H9 (cell line): ENCODE measurements at regions not wholly inside any gene's neighbourhood (a gene's known extent, or its start where the extent isn't known, plus 50 kb on each side); places are given as distances from the start of the nearest gene placed in this dataset.

Experiments used
- DNase-seq: peaks from one replicate; pipeline ENCODE4 v3.0.0-alpha.2; 2017
- H2AFZ ChIP-seq: one replicate; pipeline ENCODE4 v1.6.1; 2013; ENCODE audit warnings: mild to moderate bottlenecking, low read length, control low read depth, moderate library complexity
- H2AK5ac ChIP-seq: 2 replicates; pipeline ENCODE4 v1.6.1; 2013; ENCODE audit warnings: low read length, control low read depth, mixed read lengths; ENCODE audit not compliant: insufficient read length
- H2BK120ac ChIP-seq: one replicate; pipeline ENCODE4 v1.6.1; 2013; ENCODE audit warnings: low read depth, mild to moderate bottlenecking, low read length, control low read depth, inconsistent platforms; ENCODE audit not compliant: poor library complexity, severe bottlenecking
- H2BK12ac ChIP-seq: 2 replicates; pipeline ENCODE4 v1.6.1; 2013; ENCODE audit warnings: low read length, control low read depth, mixed read lengths, low read depth; ENCODE audit not compliant: insufficient read length
- H2BK15ac ChIP-seq: 2 replicates; pipeline ENCODE4 v1.6.1; 2013; ENCODE audit warnings: low read depth, low read length, control low read depth
- H2BK20ac ChIP-seq: one replicate; pipeline ENCODE4 v1.6.1; 2013; ENCODE audit warnings: low read depth, mild to moderate bottlenecking, low read length, control low read depth, inconsistent platforms; ENCODE audit not compliant: poor library complexity, severe bottlenecking
- H2BK5ac ChIP-seq: 2 replicates; pipeline ENCODE4 v1.6.1; 2013; ENCODE audit warnings: low read length, control low read depth, mixed read lengths; ENCODE audit not compliant: insufficient read length
- H3K14ac ChIP-seq: 2 replicates; pipeline ENCODE4 v1.6.1; 2013; ENCODE audit warnings: low read length, control low read depth; ENCODE audit not compliant: insufficient read depth
- H3K18ac ChIP-seq: 2 replicates; pipeline ENCODE4 v1.6.1; 2013; ENCODE audit warnings: low read depth, mild to moderate bottlenecking, mixed read lengths, low read length, control low read depth; ENCODE audit not compliant: insufficient read length
- H3K23ac ChIP-seq: 2 replicates; pipeline ENCODE4 v1.6.1; 2013; ENCODE audit warnings: low read length, control low read depth, mixed read lengths, low read depth; ENCODE audit not compliant: insufficient read length
- H3K23me2 ChIP-seq: 2 replicates; pipeline ENCODE4 v1.6.1; 2013; ENCODE audit warnings: low read depth, mild to moderate bottlenecking, mixed read lengths, low read length, control low read depth; ENCODE audit not compliant: insufficient read length, poor library complexity, severe bottlenecking
- H3K27ac ChIP-seq: 2 replicates; pipeline ENCODE4 v1.5.1; 2013; ENCODE audit warnings: low read length, control low read depth, mixed read lengths, low read depth; ENCODE audit not compliant: insufficient read length
- H3K27me3 ChIP-seq: 2 replicates; pipeline ENCODE4 v1.6.1; 2013; ENCODE audit warnings: low read length, control low read depth, inconsistent platforms; ENCODE audit not compliant: insufficient read depth
- H3K4ac ChIP-seq: 2 replicates; pipeline ENCODE4 v1.6.1; 2013; ENCODE audit warnings: low read depth, mild to moderate bottlenecking, control low read depth, inconsistent platforms, low read length, moderate library complexity
- H3K4me1 ChIP-seq: 2 replicates; pipeline ENCODE4 v1.6.1; 2013; ENCODE audit warnings: low read length, control low read depth, inconsistent platforms; ENCODE audit not compliant: insufficient read depth
- H3K4me2 ChIP-seq: 2 replicates; pipeline ENCODE4 v1.6.1; 2013; ENCODE audit warnings: low read length, control low read depth, mixed read lengths; ENCODE audit not compliant: insufficient read length, insufficient read depth
- H3K56ac ChIP-seq: 2 replicates; pipeline ENCODE4 v1.6.1; 2013; ENCODE audit warnings: low read depth, mild to moderate bottlenecking, mixed read lengths, low read length, control low read depth; ENCODE audit not compliant: insufficient read length
- H3K79me1 ChIP-seq: 2 replicates; pipeline ENCODE4 v1.6.1; 2013; ENCODE audit warnings: low read depth, mild to moderate bottlenecking, moderate library complexity, low read length, control low read depth, inconsistent platforms; ENCODE audit not compliant: insufficient read depth, poor library complexity, severe bottlenecking
- H3K79me2 ChIP-seq: 2 replicates; pipeline ENCODE4 v1.6.1; 2013; ENCODE audit warnings: low read length, control low read depth, inconsistent platforms; ENCODE audit not compliant: insufficient read depth
- H3K9ac ChIP-seq: 2 replicates; pipeline ENCODE4 v1.6.1; 2013; ENCODE audit warnings: low read length, control low read depth, mixed read lengths; ENCODE audit not compliant: insufficient read length; ENCODE audit errors: extremely low read depth
- H3K9me3 ChIP-seq: one replicate; pipeline ENCODE4 v1.6.1; 2013; ENCODE audit warnings: low read depth, low read length, inconsistent platforms; ENCODE audit not compliant: control insufficient read depth
- H3T11ph ChIP-seq: one replicate; pipeline ENCODE4 v1.6.1; 2013; ENCODE audit warnings: mild to moderate bottlenecking, low read length, control low read depth, inconsistent platforms
- H4K20me1 ChIP-seq: one replicate; pipeline ENCODE4 v1.6.1; 2013; ENCODE audit not compliant: control insufficient read depth, insufficient read length, insufficient read depth
- H4K5ac ChIP-seq: 2 replicates; pipeline ENCODE4 v1.6.1; 2013; ENCODE audit warnings: low read depth, mild to moderate bottlenecking, mixed read lengths, low read length, control low read depth; ENCODE audit not compliant: insufficient read length
- H4K8ac ChIP-seq: replicated peaks from 2 replicates; pipeline ENCODE4 v1.6.1; 2013; ENCODE audit warnings: low read length, control low read depth, mixed read lengths, low read depth; ENCODE audit not compliant: insufficient read length
- H4K91ac ChIP-seq: 2 replicates; pipeline ENCODE4 v1.6.1; 2013; ENCODE audit warnings: low read depth, mild to moderate bottlenecking, moderate library complexity, mixed read lengths, low read length, control low read depth; ENCODE audit not compliant: insufficient read length
- H3K27ac Mint-ChIP-seq, 3 experiments: 2 replicates in 2 of 3; 3 replicates in 1 of 3; pipeline ENCODE4 v1.8.0; 2020 to 2021; ENCODE audit warnings: mixed read lengths in 3 of 3, mild to moderate bottlenecking in 1 of 3, moderate library complexity in 1 of 3
- H3K27me3 Mint-ChIP-seq: 2 replicates; pipeline ENCODE4 v1.8.0; 2021; ENCODE audit warnings: low read depth, mild to moderate bottlenecking, moderate library complexity, mixed read lengths
- H3K36me3 Mint-ChIP-seq, 3 experiments: 2 replicates in 2 of 3; 3 replicates in 1 of 3; pipeline ENCODE4 v1.8.0; 2020 to 2021; ENCODE audit warnings: low read depth in 3 of 3, mixed read lengths in 3 of 3; ENCODE audit not compliant: insufficient read depth in 1 of 3
- H3K4me1 Mint-ChIP-seq, 2 experiments: 2 replicates each; pipeline ENCODE4 v1.8.0; 2020; ENCODE audit warnings: mixed read lengths in 2 of 2
- H3K4me3 Mint-ChIP-seq, 2 experiments: 2 replicates in 1 of 2; 3 replicates in 1 of 2; pipeline ENCODE4 v1.8.0; 2020 to 2021; ENCODE audit warnings: mild to moderate bottlenecking in 2 of 2, mixed read lengths in 2 of 2, moderate library complexity in 1 of 2
- H3K9me3 Mint-ChIP-seq, 2 experiments: 2 replicates in 1 of 2; 3 replicates in 1 of 2; pipeline ENCODE4 v1.8.0; 2020; ENCODE audit warnings: mild to moderate bottlenecking in 2 of 2, mixed read lengths in 2 of 2, moderate library complexity in 1 of 2
- CTCF ChIP-seq: fragments of 200-600 bp; sonication (generic); conservative IDR thresholded peaks from 3 replicates; pipeline ENCODE4 v1.8.0; 2021; ENCODE audit warnings: antibody characterized with exemption, mild to moderate bottlenecking
- WGBS: extraction: QIAGEN DNeasy Blood & Tissue Kit; methylation state at CpG from one replicate; pipeline ENCODE4 v1.1.7; 2013; ENCODE audit warnings: missing lambda C conversion rate, low lambda C conversion rate, mixed read lengths; ENCODE audit not compliant: insufficient read length; ENCODE audit errors: extremely low coverage; 5-methylcytosine and 5-hydroxymethylcytosine counted together

GRCh38 chr2:105631922-105632321, 112.8 kb upstream of the NCK2 start:
- Histone ChIP-seq H3K4ac (no peak overlapping the region), H3K27me3 (no peaks in the 10 kb centered on the region), H3K4me2 (peak overlapping the region; percentile 8), H3K4me1 (peaks cover 2% of the 10 kb centered on the region; the same call in 1 of the 2 replicates), H3K79me2 (no peaks in the 10 kb centered on the region), H2BK120ac (no peak overlapping the region), H3K14ac (no peak overlapping the region), H4K8ac (no peak overlapping the region), H2BK5ac (no peak overlapping the region), H2AFZ (no peak overlapping the region), H3K23me2 (no peaks in the 10 kb centered on the region), H3K18ac (no peak overlapping the region), H3K56ac (no peak overlapping the region), H2BK20ac (no peak overlapping the region), H2BK12ac (no peak overlapping the region), H3K9me3 (no peaks in the 10 kb centered on the region), H3K23ac (no peak overlapping the region), H4K5ac (no peak overlapping the region), H4K20me1 (no peaks in the 10 kb centered on the region), H3K79me1 (no peaks in the 10 kb centered on the region), H3K9ac (no peak overlapping the region), H3K27ac (no peak overlapping the region), H3T11ph (no peak overlapping the region), H4K91ac (no peak overlapping the region), H2AK5ac (no peak overlapping the region), H2BK15ac (no peak overlapping the region)
- WGBS: no CpG with 5 or more reads among the region's 1 CpG
- Mint-ChIP-seq H3K27me3 (peaks cover 5% of the 10 kb centered on the region; the same call in 1 of the 2 replicates), H3K36me3 (peaks cover 0 to 19% (median 2%) of the 10 kb centered on the region in 3 experiments; a peak in 4 of 7 replicates), H3K27ac (0 out of 7 replicates have a peak overlapping the region, but pooled peaks of 1 of the 3 experiments have one; percentile 64), H3K9me3 (no peaks in the 10 kb centered on the region; a peak in 2 of 5 replicates), H3K4me1 (peaks cover 40 to 58% of the 10 kb centered on the region in 2 experiments), H3K4me3 (no peak overlapping the region)
- TF ChIP-seq CTCF: no peak
- DNase-seq: no peak
